GM13976 (cell line): ENCODE measurements at regions not wholly inside any gene's neighbourhood (a gene's known extent, or its start where the extent isn't known, plus 50 kb on each side); places are given as distances from the start of the nearest gene placed in this dataset.

Source experiments
- DNase-seq: peaks from one replicate; pipeline ENCODE4 v3.0.0; 2012; ENCODE audit warnings: low spot score
- in situ Hi-C: fragments of 300-500 bp; cut with MboI; formaldehyde crosslinking; loops from one replicate; pipeline ENCODE4 v1.12.0; 2022; ENCODE audit warnings: low sequenced_read_pairs, mixed read lengths, inconsistent platforms; ENCODE audit not compliant: unreplicated experiment
- TF ChIP-seq, protein P1 (sequence below): IDR thresholded peaks from 2 replicates; pipeline ENCODE4 v1.5.1; 2012; ENCODE audit warnings: borderline replicate concordance, mild to moderate bottlenecking; ENCODE audit not compliant: insufficient read depth; ENCODE audit errors: extremely low read depth, missing control alignments, control extremely low read depth

DNA sequence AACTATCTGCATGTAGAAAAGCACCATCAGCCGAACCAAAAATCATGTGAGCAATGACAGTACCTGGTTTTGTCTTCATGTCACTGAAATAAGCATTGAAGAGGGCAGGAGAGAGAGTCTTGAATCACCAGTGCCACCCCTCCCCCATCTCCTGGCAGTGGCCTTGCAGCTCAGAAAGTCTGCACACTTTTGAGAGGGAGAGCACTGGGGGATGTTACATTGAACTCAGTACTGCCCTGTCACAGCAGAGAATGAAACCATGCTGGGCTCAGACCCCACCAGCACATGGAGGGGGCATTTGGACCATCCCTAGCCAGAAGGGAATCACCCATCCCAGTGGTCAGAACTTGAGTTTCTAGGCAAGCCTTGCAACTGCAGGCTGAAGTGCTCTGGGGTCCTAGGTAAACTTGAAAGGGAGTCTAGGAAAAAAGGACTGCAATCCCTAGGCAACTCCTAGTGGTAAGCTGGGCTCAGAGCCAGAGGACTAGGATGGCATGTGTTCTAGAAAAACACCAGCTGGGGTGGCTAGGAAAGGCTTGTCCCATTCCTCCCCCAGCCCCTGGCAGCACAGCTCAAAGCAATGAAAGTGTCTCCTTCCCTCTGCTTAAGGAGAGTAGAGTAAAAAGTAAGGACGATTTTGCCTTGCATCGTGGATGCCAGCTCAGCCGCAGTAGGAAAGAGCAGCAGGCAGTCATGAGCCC is 259.9 kb upstream of the MYT1L start:
- TF ChIP-seq, protein P1, sequence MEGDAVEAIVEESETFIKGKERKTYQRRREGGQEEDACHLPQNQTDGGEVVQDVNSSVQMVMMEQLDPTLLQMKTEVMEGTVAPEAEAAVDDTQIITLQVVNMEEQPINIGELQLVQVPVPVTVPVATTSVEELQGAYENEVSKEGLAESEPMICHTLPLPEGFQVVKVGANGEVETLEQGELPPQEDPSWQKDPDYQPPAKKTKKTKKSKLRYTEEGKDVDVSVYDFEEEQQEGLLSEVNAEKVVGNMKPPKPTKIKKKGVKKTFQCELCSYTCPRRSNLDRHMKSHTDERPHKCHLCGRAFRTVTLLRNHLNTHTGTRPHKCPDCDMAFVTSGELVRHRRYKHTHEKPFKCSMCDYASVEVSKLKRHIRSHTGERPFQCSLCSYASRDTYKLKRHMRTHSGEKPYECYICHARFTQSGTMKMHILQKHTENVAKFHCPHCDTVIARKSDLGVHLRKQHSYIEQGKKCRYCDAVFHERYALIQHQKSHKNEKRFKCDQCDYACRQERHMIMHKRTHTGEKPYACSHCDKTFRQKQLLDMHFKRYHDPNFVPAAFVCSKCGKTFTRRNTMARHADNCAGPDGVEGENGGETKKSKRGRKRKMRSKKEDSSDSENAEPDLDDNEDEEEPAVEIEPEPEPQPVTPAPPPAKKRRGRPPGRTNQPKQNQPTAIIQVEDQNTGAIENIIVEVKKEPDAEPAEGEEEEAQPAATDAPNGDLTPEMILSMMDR: no peak
- DNase-seq: no peak
- in situ Hi-C loops: no loop called here

DNA sequence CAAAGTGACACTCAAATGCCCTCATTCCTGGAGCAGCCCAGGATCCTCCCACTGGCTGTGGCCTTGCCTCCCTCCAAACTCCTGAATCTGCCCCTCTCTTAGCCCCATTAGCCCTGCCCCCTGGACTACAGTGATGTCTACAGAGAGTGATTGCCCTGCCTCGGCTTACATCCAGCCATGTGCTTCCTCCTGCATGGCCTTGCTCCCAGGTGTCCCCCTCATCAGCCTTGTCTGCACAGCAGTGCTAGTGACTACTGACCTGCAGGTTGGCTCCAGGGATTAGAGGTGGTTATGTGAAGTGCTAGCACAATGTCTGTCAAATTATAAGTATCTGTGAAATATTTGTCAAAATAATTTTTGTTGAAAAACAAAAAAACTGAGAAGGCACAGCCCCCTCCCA is 259.1 kb upstream of the MYT1L start:
- in situ Hi-C loops: no loop called here
- TF ChIP-seq, protein P1: no peak
- DNase-seq: no peak

DNA sequence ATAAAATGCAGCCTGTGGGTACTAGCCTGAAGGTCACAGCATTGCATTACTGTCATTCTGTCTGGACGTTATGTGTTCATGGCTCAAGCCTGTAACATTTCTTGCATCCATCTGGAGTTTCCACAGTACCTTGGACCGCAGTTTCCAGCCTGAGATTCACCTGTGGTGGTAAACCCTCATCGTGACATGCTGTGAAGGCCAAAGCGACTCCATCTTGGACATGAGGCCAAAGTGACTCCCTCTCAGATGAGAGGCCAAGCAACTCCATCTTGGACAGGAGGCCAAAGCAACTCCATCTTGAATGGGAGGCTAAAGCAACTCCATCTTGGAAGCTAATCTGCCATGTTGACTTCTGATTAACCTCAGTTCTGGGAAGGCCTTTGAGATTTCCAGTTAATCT is 257.7 kb upstream of the MYT1L start:
- TF ChIP-seq, protein P1: no peak
- no peak for DNase-seq
- in situ Hi-C loops: no loop called here

DNA sequence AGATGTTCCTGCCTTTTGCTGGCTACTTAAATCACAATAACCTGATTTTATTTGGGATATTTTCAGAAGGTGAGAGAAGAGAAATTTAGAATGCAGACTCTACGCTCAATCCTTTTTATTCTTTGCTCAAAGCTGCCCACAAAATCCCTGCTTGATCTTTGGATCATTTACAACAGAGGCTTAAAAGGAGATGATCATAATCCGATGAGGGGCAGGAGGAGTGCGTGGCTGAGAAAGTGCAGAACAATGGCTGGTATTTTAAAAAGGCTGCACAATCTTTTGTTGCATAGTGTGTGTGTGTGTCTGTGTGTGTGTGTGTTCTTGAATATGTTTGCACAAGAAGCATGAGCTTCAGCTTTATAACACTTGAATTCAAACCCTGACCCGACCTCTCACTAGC is 256.3 kb upstream of the MYT1L start:
- in situ Hi-C loops: no loop called here
- no peak for DNase-seq
- TF ChIP-seq, protein P1: no peak

DNA sequence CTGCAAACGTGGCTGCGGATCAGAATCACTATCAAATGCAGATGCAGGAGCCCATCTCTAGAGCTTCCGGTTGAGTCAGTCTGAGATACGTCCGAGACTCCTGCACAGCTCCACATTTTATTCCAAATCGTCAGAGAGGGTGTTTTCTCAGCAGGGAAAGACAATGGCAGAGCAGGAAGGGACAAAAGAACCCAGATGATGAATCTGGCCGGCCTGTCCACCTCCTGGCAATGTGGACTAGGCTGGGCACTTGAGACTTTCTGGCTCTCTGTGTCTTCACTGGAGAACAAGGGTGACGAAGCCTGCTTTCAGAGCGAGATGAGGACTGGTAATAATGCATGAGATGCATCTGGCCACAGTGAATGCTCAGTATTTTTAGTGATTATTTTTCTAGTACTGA is 255.9 kb upstream of the MYT1L start:
- no peak for DNase-seq
- in situ Hi-C loops: no loop called here
- TF ChIP-seq, protein P1: no peak

DNA sequence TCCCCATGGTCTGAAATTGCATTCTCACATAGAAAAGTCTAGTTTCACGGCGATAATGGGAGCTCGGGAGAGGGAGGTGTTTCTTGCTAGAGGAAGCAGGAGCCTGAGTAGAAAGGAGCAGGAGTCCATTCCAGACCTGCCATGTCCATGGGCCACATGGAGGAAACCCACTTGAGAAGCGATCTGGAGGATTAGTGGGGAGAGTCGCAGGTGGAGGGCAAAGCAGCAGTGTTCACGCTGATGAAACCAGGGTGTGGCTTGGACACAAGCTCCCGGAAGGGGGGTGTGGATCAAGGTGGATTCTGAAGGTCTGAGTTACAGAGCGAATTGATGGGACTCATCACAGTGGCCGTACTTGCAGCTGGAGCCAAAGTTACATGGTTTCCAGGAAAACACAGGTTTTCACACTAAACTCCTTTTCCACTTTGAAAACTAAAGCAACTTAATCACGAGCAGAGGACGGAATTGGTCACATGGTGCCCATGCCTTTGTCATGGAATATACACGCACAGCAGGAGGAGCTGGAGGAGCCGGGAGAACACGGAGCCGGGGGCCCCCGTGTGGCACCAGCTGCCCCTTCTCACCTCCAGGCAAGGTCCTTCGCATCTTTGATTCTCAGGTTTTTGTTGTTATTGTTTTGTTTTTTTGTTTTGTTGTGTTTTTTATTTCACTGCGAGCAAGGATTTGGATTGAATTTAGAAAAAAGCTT is 255.1 kb upstream of the MYT1L start:
- TF ChIP-seq, protein P1: no peak
- in situ Hi-C loops: no loop called here
- no peak for DNase-seq
